ENCODE measurements at regions not wholly inside any gene's neighbourhood (a gene's known extent, or its start where the extent isn't known, plus 50 kb on each side); places are given as distances from the start of the nearest gene placed in this dataset.

GRCh38 chr10:2300231-2300630 lies 562.9 kb upstream of the ADARB2 start:
- no peak for DNase-seq

DNA sequence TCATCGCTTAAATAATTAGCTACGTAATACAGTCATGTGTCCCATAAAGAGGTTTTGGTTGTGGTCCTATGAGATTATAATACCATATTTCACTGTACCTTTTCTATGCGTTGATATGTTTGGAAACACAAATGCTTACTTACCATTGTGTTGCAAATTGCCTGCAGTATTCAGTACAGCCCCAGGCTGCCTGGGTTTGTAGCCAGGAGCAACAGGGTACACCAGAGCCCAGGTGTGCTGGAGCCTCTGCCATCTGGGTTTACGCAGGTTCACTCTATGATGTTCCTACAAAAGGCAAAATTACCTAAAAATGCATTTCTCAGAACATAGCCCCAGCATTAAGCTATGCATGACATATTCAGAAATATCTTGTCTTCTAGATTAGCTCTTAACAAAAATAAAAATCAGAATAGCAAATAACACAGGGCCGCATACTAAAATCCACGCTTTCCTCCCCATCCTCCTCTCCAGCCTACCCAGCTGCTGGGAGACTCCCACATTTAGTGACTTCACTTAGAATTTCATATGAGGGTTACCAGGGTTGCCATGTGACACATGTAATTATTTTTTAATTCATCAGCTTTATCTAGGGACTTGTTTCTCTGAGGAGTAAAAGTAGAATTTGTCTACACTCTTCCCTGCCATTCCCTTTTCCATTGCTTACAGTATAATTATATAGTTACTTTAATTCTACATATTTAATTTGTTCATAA lies 559.0 kb upstream of the ADARB2 start:
- DNase-seq = no peak

GRCh38 chr10:2294739-2295138 lies 557.4 kb upstream of the ADARB2 start:
- no peak for DNase-seq

DNA sequence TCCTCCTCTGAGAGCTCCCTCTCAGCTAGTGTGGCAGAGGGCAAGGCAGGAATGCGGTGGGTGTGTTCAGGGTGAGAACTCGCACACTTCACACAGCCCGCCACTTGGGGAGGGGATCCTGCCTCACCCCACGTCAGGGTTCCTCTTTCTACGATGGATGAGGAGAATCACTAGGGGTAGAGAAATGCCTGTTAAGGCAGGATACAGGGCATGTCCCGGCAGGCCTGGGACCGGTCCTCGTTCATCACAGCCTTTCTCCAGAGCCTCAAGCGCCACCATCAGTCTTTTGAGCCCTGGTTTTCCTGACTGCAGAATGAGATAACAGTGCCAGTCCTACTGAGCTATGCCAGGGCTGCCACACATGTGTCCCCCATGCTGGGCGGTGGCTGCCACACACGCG lies 546.7 kb upstream of the ADARB2 start:
- DNase-seq = no peak

- DNase-seq = no peak
These were observed 544.9 kb upstream of the ADARB2 start for GRCh38 chr10:2282202-2282601.

DNA sequence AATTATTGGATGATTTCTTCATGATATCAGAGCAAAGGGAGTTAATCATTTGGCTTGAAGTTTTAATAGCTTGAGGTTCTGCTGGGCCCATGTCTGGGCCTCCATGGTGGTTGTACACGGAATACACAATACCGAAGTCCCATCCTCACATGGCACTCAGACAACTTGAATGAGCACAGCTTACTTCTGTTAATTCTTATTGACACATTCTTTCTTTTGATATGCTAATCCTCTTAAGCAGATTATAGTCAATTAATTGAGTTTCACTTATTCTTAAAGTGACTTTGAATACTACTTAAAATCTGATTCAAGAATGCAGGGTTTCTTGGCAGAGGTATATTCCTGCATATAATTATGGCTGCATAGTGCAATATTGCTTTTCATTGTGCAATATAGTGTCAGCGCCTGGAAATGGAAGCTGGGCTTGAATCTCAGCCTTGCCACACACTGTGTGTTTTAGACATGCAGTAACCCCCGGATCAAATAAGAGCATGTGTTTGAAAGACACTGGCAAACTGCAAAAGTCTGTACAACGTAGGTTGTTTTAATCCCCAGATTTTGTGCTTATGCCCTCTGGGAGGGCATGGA lies 543.5 kb upstream of the ADARB2 start:
- DNase-seq = no peak

DNA sequence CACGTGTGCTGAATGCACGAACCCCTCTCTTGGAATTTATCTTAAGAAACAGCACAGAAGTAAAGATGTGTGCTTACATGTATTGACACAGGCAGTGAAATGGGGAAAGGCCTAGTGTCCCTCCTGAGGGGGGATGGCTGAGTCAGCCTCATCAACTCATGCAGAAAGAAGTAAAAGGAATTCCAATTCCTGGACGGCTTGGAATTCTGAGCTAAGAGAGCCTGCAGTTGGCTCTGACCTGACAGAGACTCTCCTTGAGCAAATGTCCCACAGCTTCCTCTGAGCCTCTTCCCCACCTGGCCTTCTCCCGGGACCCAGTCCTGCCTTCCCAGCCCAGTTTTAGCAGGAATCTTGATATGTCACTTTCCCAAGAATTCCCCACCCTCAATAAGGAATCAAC lies 542.4 kb upstream of the ADARB2 start:
- DNase-seq = no peak

DNA sequence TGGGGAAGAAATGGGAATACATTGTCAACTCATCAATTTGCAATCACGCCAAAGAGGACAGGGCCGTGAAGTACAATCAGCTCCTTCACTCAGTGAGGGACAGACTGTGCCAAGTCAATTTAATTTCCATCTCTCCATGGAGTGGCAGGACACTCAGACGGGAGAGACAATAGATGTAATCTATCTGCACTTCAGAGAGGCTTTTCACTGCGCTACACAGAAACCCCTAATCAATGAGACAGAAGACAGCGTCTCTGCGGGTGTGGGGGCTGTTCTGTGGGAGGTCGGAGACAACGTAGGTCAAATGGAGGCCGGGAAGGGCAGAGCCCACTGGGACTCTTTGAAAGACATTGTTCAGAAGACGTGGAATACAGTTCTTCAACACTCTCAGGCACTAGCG lies 541.0 kb upstream of the ADARB2 start:
- DNase-seq = no peak

- DNase-seq = no peak
These were observed 526.2 kb upstream of the ADARB2 start for GRCh38 chr10:2263561-2263960.

GRCh38 chr10:2262878-2263277 lies 525.6 kb upstream of the ADARB2 start:
- DNase-seq = no peak

DNA sequence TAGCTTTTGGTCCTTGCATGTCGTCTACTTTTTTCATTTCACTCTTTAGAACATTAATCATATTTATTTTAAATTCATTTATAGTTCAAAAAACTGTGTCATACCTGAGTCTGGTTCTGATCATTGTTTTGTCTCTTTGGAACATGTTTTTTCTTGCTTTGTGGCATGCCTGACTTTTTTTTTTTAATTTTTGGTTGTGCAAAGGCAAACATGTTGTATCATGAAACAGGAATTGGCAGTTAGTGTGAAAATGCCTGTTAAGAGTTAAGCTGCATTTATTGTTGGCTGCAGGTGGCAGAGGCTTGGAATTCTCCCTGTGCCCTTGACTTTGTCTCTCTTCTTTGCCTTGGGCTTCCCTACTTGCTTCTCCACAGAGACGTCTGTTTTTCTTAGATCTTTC lies 525.0 kb upstream of the ADARB2 start:
- no peak for DNase-seq

GRCh38 chr10:2256241-2256640 lies 518.9 kb upstream of the ADARB2 start:
- no peak for DNase-seq

- no peak for DNase-seq
These were observed 514.8 kb upstream of the ADARB2 start for GRCh38 chr10:2252096-2252495.

DNA sequence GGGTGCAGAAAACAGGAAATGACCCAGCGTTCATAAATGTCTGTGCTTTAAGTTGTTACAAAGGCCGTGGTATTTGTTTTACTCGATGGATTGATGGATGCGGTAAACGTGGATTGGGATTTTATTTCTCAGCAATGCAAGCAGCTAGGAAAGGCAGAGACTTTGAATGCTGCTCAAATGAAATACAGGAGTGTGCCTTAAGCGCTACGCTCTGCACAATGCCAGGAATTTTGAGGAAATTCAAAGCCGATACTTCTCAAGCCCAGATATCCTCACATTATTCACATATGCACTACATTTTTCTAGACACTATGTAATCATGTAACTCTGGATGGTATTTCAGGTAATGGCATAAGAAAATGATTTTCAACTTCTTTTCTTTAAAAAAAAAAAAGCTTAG lies 514.3 kb upstream of the ADARB2 start:
- no peak for DNase-seq

- DNase-seq = no peak
These were observed 509.4 kb upstream of the ADARB2 start for GRCh38 chr10:2246747-2247146.

GRCh38 chr10:2245580-2245979 lies 508.3 kb upstream of the ADARB2 start:
- no peak for DNase-seq

DNA sequence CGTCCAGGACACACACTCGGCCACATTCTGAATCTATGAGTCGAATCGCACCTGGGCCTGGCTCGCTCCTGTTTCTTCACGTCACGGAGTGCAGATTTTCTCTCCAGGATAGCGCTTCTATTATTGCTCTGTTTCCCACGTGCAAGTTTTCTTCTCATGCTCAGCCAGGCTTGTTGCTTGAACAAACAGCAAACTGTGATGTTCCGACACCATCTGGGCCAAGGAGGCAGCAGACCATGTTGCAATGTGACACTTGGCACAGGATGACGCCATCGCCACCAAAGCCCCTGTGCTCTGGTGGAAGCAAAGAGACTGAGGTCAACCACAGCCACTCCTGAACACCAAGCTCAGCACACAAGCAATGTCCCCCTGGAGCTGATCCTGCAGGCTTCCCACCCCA lies 507.1 kb upstream of the ADARB2 start:
- no peak for DNase-seq

GRCh38 chr10:2236876-2237275 lies 499.6 kb upstream of the ADARB2 start:
- DNase-seq = no peak

GRCh38 chr10:2232479-2232878 lies 495.2 kb upstream of the ADARB2 start:
- DNase-seq = no peak

- no peak for DNase-seq
These were observed 493.2 kb upstream of the ADARB2 start for GRCh38 chr10:2230478-2230877.

GRCh38 chr10:2228320-2228901 lies 491.1 kb upstream of the ADARB2 start:
- DNase-seq = no peak

DNA sequence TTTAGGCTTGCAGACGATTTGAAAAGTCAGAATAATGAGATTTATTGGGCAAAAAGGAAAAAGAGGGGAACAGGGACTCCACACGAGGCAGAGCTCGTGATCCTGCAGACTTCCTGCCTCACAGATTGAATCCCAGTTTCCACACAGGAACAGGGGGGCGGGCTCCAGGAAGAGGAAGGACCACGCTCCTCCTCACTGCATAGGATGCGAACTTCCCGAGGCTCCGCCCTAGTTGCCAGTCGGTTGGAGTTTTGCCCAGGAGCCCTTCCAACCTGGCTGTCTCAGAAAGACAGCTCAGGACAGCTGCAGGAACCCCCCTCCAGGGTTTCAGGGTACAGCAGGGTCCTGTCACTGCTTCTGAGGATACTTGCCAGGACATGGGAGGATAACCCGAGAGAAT lies 488.3 kb upstream of the ADARB2 start:
- no peak for DNase-seq

DNA sequence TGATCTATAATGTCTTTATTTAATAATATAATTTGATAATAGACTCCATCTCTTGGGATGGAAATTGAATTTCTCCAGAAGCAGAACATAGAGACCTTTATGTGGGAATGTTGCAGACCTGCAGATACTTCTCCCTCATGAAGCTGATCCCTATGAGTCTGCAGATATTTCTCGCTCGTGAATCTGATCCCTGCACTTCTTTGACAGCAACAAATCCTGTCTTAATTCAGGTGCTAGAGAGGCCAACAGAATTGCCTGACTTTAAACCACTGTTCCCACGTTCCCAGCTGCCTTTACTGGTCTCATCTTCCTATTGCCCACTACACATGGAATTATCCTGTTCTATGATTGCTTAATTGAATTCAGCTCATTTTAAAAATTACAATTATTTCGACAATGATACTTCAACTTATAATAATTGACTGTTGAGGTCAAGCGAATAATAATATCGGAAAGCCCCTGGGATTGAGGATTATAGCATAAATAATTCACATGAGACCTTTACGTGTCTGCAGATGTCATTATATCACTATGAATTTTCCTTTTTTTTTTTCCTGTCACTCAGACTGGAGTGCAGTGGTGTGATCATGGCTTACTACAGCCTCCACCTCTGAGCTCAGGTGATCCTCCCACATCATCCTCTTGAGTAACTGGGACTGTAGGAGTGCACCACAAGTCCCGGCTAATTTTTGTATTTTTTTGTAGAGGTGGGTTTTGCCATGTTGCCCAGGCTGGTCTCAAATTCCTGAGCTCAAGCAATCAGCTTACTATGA lies 486.4 kb upstream of the ADARB2 start:
- DNase-seq = no peak

DNA sequence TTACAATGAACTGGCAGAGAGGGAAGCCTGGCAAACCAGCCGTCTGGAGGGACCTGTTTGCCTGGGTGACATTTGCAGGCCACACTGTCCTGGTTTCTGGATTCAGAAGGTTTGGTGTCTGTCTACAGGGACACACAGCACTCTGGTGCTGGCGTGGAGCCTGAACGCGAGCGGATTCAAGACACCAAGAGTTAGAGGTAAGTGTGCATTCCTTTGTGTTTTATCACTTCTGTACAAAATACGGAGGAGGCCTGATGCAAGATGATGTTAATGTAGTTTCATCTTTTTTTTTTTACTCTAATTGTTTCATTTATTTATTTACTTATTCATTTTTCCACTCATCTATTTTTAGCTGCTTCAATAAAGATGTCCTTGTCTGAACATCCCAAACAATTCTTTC lies 485.3 kb upstream of the ADARB2 start:
- no peak for DNase-seq

All from NCI-H2227 treated with DMSO at 0.1 percent for 48 hours (cell line).